GM12864 (cell line): ENCODE measurements at regions not wholly inside any gene's neighbourhood (a gene's known extent, or its start where the extent isn't known, plus 50 kb on each side); places are given as distances from the start of the nearest gene placed in this dataset.

Source experiments
- DNase-seq: peaks from one replicate; pipeline ENCODE4 v3.0.0-alpha.2; 2011; ENCODE audit warnings: low read depth
- H3K4me3 ChIP-seq: 2 replicates; pipeline ENCODE4 v1.5.1; 2011; ENCODE audit warnings: mild to moderate bottlenecking, low read depth, low read length, control low read depth
- TF ChIP-seq, protein P1 (sequence below): IDR thresholded peaks from 2 replicates; pipeline ENCODE4 v1.5.1; 2011; ENCODE audit warnings: low read depth, mild to moderate bottlenecking, moderate library complexity, low read length, control low read depth, inconsistent platforms; ENCODE audit errors: missing control alignments

DNA sequence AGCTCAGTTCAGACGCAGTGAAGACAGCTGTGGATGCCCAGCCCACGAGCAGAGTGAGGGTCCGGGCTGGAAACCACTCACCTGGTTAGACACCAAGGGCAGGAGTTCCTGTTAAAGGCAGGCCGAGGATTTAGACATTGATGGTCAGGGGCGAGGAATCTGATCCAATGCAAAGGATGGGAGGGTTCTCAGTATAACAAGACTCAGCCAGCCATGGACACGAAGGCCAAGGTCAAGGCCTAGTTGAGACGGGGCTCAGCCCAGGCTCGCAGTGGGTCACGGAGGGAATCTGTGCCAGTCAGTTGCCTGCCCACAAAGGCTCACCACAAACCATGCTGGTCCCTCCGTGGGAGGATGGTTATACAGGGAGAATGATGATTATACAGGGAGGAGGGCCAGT, 63.3 kb upstream of the FCN1 start:
- DNase-seq, result no peak
- TF ChIP-seq, protein P1, sequence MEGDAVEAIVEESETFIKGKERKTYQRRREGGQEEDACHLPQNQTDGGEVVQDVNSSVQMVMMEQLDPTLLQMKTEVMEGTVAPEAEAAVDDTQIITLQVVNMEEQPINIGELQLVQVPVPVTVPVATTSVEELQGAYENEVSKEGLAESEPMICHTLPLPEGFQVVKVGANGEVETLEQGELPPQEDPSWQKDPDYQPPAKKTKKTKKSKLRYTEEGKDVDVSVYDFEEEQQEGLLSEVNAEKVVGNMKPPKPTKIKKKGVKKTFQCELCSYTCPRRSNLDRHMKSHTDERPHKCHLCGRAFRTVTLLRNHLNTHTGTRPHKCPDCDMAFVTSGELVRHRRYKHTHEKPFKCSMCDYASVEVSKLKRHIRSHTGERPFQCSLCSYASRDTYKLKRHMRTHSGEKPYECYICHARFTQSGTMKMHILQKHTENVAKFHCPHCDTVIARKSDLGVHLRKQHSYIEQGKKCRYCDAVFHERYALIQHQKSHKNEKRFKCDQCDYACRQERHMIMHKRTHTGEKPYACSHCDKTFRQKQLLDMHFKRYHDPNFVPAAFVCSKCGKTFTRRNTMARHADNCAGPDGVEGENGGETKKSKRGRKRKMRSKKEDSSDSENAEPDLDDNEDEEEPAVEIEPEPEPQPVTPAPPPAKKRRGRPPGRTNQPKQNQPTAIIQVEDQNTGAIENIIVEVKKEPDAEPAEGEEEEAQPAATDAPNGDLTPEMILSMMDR, result no peak
- no peak overlapping the region for H3K4me3 ChIP-seq

DNA sequence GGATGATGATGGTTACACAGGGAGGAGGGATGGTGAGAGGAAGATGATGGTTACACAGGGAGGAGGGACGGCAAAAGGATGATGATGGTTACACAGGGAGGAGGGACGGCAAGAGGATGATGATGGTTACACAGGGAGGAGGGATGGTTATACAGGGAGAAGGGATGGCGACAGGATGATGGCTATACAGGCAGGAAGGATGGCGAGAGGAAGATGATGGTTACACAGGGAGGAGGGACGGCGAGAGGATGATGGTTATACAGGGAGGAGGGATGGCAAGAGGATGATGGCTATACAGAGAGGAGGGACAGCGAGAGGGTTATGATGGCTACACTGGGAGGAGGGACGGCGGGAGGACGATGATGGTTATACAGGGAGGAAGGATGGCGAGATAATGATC, 64.1 kb upstream of the FCN1 start:
- TF ChIP-seq, protein P1, result no peak
- no peak for DNase-seq

DNA sequence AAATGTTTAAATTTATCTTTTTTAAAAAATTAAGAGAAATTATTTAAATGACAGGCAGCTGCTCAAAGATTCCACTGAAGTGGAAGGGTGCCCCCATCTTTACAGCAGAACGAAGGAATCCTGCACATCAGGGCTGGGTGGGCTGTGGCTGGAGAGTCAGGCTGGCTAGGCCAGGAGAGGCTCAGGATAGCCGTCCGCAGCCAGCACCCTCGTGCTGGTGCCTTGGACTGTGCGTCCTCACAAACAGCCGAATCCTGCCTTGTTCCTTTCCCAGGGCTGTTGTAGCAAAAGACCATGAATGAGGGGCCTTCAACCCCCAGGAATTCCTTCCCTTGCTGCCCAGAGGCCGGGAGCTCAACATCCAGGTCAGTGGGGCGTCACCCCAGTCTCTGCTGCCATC, 64.6 kb upstream of the FCN1 start:
- no peak for DNase-seq
- no peak overlapping the region for H3K4me3 ChIP-seq
- TF ChIP-seq, protein P1, result no peak

More for the DNA sequence above, 64.1 kb upstream of the FCN1 start:
- H3K4me3 ChIP-seq, result no peak overlapping the region

DNA sequence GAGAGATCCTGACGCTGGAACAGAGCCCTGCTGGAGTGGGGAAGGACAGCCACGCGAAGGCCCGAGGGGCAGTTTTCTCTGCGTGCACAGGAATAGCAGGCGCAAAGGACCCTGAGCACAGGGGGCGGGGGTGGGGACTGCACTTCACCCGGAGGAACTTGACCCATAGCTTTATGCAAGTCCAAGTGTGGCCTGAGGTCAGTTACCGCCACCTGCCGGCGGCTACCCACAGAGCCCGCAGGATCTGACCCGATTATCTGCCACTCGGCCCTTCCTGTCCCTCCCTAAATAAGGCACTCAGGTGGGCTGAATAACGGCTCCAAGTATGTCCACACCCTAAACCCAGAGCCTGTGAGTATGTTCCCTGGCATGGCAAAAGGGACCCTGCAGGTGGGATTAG, 65.4 kb upstream of the FCN1 start:
- TF ChIP-seq, protein P1, result peak; percentile 77
- H3K4me3 ChIP-seq, result no peak overlapping the region
- no peak for DNase-seq

DNA sequence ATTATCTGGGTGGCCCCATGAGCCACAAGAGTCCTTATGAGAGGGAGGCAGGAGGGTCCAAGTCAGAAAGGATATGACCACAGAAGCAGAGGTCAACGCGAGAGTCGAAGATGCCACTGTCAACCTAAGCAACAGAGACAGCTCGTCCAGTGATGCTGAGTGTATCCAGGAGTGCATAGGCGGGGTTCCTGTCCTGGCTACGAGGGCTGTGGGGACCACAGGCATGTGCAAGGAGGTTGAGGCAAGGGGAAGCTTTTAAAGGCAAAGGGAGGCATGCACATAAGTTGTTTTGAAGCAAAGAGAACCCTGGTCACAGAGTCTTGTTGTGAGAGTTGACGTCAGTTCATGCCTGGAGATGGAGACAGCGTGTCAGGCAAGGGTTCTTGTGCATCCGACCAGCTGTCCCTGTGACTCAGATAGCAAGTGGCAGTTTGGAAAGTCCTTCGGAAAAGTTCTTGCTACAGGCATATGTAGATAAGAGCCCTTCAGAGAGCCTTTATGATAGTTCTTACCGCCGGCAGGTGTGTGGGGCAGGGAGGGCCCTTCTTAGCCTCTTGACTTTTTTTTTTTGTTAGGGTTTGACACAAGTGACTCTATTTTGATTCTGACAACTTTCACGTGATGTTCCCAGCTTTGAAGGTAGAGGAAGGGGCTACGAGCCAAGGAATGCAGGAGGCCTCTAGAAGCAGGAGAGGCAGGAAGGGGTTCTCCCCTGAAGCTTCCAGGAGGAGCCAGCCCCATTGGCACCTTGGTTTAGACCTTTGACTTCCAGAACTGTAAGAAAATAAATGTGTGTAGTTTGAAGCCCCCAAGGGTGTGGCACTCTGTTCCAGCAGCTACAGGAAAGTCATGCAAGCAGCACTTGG, 66.0 kb upstream of the FCN1 start:
- TF ChIP-seq, protein P1, result no peak
- DNase-seq, result no peak
- no peak overlapping the region for H3K4me3 ChIP-seq

DNA sequence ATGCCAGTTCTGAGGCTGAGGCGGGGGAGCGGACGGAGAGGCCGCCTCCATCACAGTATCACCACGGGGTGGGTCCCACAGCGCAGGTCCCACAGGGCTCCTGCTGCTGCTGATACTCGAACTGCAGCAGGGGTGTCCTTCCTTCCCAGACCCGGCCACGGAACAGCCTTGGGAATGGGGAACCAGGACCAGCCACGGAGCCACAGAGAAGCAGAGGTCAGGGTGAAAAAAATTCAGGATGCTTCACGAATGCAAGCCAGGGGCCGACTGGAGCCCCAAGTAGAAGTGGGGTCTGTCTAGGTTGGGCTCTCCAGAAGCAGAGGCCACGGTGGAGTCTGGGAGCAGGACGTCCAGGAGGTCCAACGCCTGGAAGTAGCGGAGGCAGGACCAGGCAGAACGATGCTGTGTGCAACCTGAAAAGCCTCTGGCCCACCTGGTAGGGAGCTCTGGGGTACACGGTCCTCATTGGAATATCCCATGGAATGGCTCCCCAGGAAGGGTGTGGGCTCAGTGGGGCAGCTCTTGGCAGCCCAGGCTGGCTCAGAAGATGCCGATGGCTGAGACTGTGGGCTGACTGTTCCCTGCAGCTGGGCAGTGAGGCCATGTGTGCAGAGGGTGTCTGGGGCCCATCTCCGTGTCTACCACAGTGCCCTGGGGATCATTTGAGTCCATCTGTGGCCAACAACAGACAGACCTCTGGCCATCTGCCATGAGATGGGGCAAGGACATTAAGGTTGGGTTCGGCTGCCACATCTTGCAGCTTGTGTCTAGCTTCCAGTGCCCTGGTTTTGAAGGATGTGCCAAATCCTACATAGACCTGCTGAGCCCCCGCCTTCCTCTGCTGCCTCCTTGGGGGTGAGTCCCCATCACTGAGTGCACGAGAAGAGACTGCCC, 66.9 kb upstream of the FCN1 start:
- no peak overlapping the region for H3K4me3 ChIP-seq
- no peak for DNase-seq
- TF ChIP-seq, protein P1, result no peak
